Sigmoid colon (tissue), 3 donors: ENCODE measurements at regions not wholly inside any gene's neighbourhood (a gene's known extent, or its start where the extent isn't known, plus 50 kb on each side); places are given as distances from the start of the nearest gene placed in this dataset.

Source experiments
- POLR2A ChIP-seq, 2 donors: fragments of 450-650 bp; IDR thresholded peaks; one replicate each; pipeline ENCODE4 v1.6.1; 2016; ENCODE audit warnings: antibody characterized with exemption in 2 of 2, mild to moderate bottlenecking in 2 of 2, moderate library complexity in 2 of 2
- TF ChIP-seq, protein P1 (sequence below), 4 experiments: fragments of 450-650 bp in 3 of 4; fragments of 200-600 bp in 1 of 4; IDR thresholded peaks; one replicate each; pipeline ENCODE4 v1.5.1; 2016 to 2019; ENCODE audit warnings: antibody characterized with exemption in 4 of 4, mild to moderate bottlenecking in 3 of 4, moderate library complexity in 2 of 4

DNA sequence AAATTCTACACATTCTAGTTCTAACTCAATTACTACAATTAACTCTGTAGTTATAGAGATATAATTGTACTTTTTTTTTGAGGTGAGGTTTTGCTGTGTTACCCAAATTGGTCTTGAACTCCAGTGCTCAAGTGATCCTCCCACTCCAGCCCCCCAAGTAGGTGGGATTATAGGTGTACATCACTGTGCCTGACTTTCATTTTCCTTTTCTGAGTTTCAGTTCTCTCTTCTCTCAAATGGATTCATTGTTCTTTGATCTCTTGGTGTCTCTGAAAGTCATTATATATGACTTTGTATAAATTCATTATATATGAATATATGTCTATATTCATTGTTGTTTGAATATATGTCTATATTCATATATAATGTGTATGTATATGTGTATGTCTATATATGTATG lies 74.0 kb upstream of the GALNT2 start:
- TF ChIP-seq, protein P1, sequence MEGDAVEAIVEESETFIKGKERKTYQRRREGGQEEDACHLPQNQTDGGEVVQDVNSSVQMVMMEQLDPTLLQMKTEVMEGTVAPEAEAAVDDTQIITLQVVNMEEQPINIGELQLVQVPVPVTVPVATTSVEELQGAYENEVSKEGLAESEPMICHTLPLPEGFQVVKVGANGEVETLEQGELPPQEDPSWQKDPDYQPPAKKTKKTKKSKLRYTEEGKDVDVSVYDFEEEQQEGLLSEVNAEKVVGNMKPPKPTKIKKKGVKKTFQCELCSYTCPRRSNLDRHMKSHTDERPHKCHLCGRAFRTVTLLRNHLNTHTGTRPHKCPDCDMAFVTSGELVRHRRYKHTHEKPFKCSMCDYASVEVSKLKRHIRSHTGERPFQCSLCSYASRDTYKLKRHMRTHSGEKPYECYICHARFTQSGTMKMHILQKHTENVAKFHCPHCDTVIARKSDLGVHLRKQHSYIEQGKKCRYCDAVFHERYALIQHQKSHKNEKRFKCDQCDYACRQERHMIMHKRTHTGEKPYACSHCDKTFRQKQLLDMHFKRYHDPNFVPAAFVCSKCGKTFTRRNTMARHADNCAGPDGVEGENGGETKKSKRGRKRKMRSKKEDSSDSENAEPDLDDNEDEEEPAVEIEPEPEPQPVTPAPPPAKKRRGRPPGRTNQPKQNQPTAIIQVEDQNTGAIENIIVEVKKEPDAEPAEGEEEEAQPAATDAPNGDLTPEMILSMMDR (IDR thresholded peaks at IDR 0.05) = no peak
- TF ChIP-seq POLR2A (IDR thresholded peaks at IDR 0.05) = no peak
